ENCODE measurements at regions not wholly inside any gene's neighbourhood (a gene's known extent, or its start where the extent isn't known, plus 50 kb on each side); places are given as distances from the start of the nearest gene placed in this dataset.

GRCh38 chr5:3127423-3127911 lies 376.0 kb upstream of the IRX2 start:
- no peak overlapping the region for H3K27ac Mint-ChIP-seq

GRCh38 chr5:3126639-3127038 lies 375.2 kb upstream of the IRX2 start:
- ATAC-seq (no peak), DNase-seq (no peak)
- H3K27me3 Mint-ChIP-seq: peaks cover 15% of the 10 kb centered on the region
- no peak overlapping the region for H3K4me3 Mint-ChIP-seq
- no peaks in the 10 kb centered on the region for H3K4me1 Mint-ChIP-seq
- no peak overlapping the region for H3K27ac Mint-ChIP-seq
- H3K9me3 Mint-ChIP-seq: peaks cover 4 to 5% of the 10 kb centered on the region in 2 donors

More at GRCh38 chr5:3127423-3127911, 376.0 kb upstream of the IRX2 start:
- ATAC-seq (no peak), DNase-seq (no peak)
- Mint-ChIP-seq H3K27me3 (peaks cover 8% of the 10 kb centered on the region), H3K4me1 (no peaks in the 10 kb centered on the region), H3K4me3 (no peak overlapping the region), H3K9me3 (peaks cover 4 to 6% of the 10 kb centered on the region in 2 donors)

GRCh38 chr5:3124410-3124809 lies 372.9 kb upstream of the IRX2 start:
- H3K9me3 Mint-ChIP-seq: peaks cover 0 to 4% of the 10 kb centered on the region in 2 donors
- H3K27me3 Mint-ChIP-seq: peaks cover 35% of the 10 kb centered on the region
- no peaks in the 10 kb centered on the region for H3K4me1 Mint-ChIP-seq
- DNase-seq (no peak), ATAC-seq (no peak)
- H3K27ac Mint-ChIP-seq: no peak overlapping the region
- H3K4me3 Mint-ChIP-seq: no peak overlapping the region

GRCh38 chr5:3123763-3124157 lies 372.3 kb upstream of the IRX2 start:
- no peak for DNase-seq
- H3K27ac Mint-ChIP-seq: no peak overlapping the region
- no peak overlapping the region for H3K4me3 Mint-ChIP-seq
- H3K27me3 Mint-ChIP-seq: peaks cover 41% of the 10 kb centered on the region
- H3K9me3 Mint-ChIP-seq: peaks cover 0 to 4% of the 10 kb centered on the region in 2 donors
- no peaks in the 10 kb centered on the region for H3K4me1 Mint-ChIP-seq
- no peak for ATAC-seq

- Mint-ChIP-seq H3K4me3 (no peak overlapping the region), H3K27ac (no peak overlapping the region), H3K9me3 (no peaks in the 10 kb centered on the region), H3K4me1 (no peaks in the 10 kb centered on the region), H3K27me3 (peaks cover 47% of the 10 kb centered on the region)
- DNase-seq: no peak
- ATAC-seq: no peak
Measured at GRCh38 chr5:3122985-3123762, 371.7 kb upstream of the IRX2 start.

- peaks cover 57% of the 10 kb centered on the region for H3K27me3 Mint-ChIP-seq
- no peak overlapping the region for H3K4me3 Mint-ChIP-seq
- H3K9me3 Mint-ChIP-seq: no peaks in the 10 kb centered on the region
- ATAC-seq (no peak), DNase-seq (no peak)
- H3K4me1 Mint-ChIP-seq: no peaks in the 10 kb centered on the region
- H3K27ac Mint-ChIP-seq: no peak overlapping the region
Measured at GRCh38 chr5:3122216-3122615, 370.7 kb upstream of the IRX2 start.

GRCh38 chr5:3121813-3122212 lies 370.3 kb upstream of the IRX2 start:
- Mint-ChIP-seq H3K9me3 (no peaks in the 10 kb centered on the region), H3K27me3 (peaks cover 61% of the 10 kb centered on the region), H3K27ac (no peak overlapping the region), H3K4me3 (no peak overlapping the region), H3K4me1 (no peaks in the 10 kb centered on the region)
- ATAC-seq (no peak), DNase-seq (no peak)

GRCh38 chr5:3120028-3120427 lies 368.6 kb upstream of the IRX2 start:
- no peak overlapping the region for H3K4me3 Mint-ChIP-seq
- peaks cover 79% of the 10 kb centered on the region for H3K27me3 Mint-ChIP-seq
- no peaks in the 10 kb centered on the region for H3K4me1 Mint-ChIP-seq
- no peak overlapping the region for H3K27ac Mint-ChIP-seq
- no peak for DNase-seq
- no peak for ATAC-seq
- H3K9me3 Mint-ChIP-seq: no peaks in the 10 kb centered on the region

GRCh38 chr5:3119435-3119834 lies 368.0 kb upstream of the IRX2 start:
- ATAC-seq: no peak
- H3K27me3 Mint-ChIP-seq: peaks cover 83% of the 10 kb centered on the region

GRCh38 chr5:3118340-3118739 lies 366.9 kb upstream of the IRX2 start:
- H3K27me3 Mint-ChIP-seq: peaks cover 84% of the 10 kb centered on the region
- no peaks in the 10 kb centered on the region for H3K9me3 Mint-ChIP-seq
- H3K27ac Mint-ChIP-seq: no peak overlapping the region
- no peak for ATAC-seq
- H3K4me1 Mint-ChIP-seq: no peaks in the 10 kb centered on the region
- no peak for DNase-seq
- H3K4me3 Mint-ChIP-seq: no peak overlapping the region

More at GRCh38 chr5:3119435-3119834, 368.0 kb upstream of the IRX2 start:
- Mint-ChIP-seq H3K9me3 (no peaks in the 10 kb centered on the region), H3K4me1 (no peaks in the 10 kb centered on the region), H3K27ac (no peak overlapping the region), H3K4me3 (no peak overlapping the region)
- no peak for DNase-seq

- Mint-ChIP-seq H3K27ac (no peak overlapping the region), H3K9me3 (no peaks in the 10 kb centered on the region), H3K27me3 (peaks cover 70% of the 10 kb centered on the region), H3K4me3 (no peak overlapping the region), H3K4me1 (no peaks in the 10 kb centered on the region)
- no peak for ATAC-seq
- no peak for DNase-seq
Measured at GRCh38 chr5:3116366-3116765, 364.9 kb upstream of the IRX2 start.

GRCh38 chr5:3114467-3114866 lies 363.0 kb upstream of the IRX2 start:
- ATAC-seq: no peak
- H3K27ac Mint-ChIP-seq: no peak overlapping the region
- peaks cover 53% of the 10 kb centered on the region for H3K27me3 Mint-ChIP-seq
- H3K9me3 Mint-ChIP-seq: peaks cover 0 to 6% of the 10 kb centered on the region in 2 donors
- DNase-seq: no peak
- H3K4me1 Mint-ChIP-seq: no peaks in the 10 kb centered on the region
- H3K4me3 Mint-ChIP-seq: no peak overlapping the region

- Mint-ChIP-seq H3K27me3 (peaks cover 41% of the 10 kb centered on the region), H3K27ac (no peak overlapping the region), H3K4me1 (no peaks in the 10 kb centered on the region), H3K4me3 (no peak overlapping the region), H3K9me3 (peaks cover 0 to 13% of the 10 kb centered on the region in 2 donors)
- DNase-seq (no peak), ATAC-seq (no peak)
Measured at GRCh38 chr5:3110371-3110770, 358.9 kb upstream of the IRX2 start.

GRCh38 chr5:3107156-3107611 lies 355.7 kb upstream of the IRX2 start:
- Mint-ChIP-seq H3K4me3 (no peak overlapping the region), H3K27ac (no peak overlapping the region), H3K27me3 (peaks cover 59% of the 10 kb centered on the region), H3K9me3 (peaks cover 0 to 13% of the 10 kb centered on the region in 2 donors), H3K4me1 (no peaks in the 10 kb centered on the region)
- ATAC-seq (no peak), DNase-seq (no peak)

- DNase-seq: no peak
- ATAC-seq: no peak
- H3K9me3 Mint-ChIP-seq: peaks cover 0 to 13% of the 10 kb centered on the region in 2 donors
- no peak overlapping the region for H3K4me3 Mint-ChIP-seq
- H3K27ac Mint-ChIP-seq: no peak overlapping the region
- peaks cover 76% of the 10 kb centered on the region for H3K27me3 Mint-ChIP-seq
- H3K4me1 Mint-ChIP-seq: no peaks in the 10 kb centered on the region
Measured at GRCh38 chr5:3105581-3105980, 354.1 kb upstream of the IRX2 start.

- Mint-ChIP-seq H3K27ac (no peak overlapping the region), H3K4me1 (no peaks in the 10 kb centered on the region), H3K27me3 (peaks cover 80% of the 10 kb centered on the region), H3K9me3 (peaks cover 0 to 9% of the 10 kb centered on the region in 2 donors), H3K4me3 (no peak overlapping the region)
- DNase-seq: no peak
- no peak for ATAC-seq
Measured at GRCh38 chr5:3105172-3105571, 353.7 kb upstream of the IRX2 start.

Measured in stimulated activated naive CD8-positive, alpha-beta T cell treated with anti-CD3 and anti-CD28 coated beads, Interleukin-15, amount 100 ng/mL, for 72 hours (primary cell).